HG03139 (cell line): ENCODE measurements at regions not wholly inside any gene's neighbourhood (a gene's known extent, or its start where the extent isn't known, plus 50 kb on each side); places are given as distances from the start of the nearest gene placed in this dataset.

ENCODE experiments used
- ATAC-seq: cut with Tn5 transposase; IDR thresholded peaks from one replicate; pipeline ENCODE4 v1.9.1; 2021; ENCODE audit not compliant: unreplicated experiment

DNA sequence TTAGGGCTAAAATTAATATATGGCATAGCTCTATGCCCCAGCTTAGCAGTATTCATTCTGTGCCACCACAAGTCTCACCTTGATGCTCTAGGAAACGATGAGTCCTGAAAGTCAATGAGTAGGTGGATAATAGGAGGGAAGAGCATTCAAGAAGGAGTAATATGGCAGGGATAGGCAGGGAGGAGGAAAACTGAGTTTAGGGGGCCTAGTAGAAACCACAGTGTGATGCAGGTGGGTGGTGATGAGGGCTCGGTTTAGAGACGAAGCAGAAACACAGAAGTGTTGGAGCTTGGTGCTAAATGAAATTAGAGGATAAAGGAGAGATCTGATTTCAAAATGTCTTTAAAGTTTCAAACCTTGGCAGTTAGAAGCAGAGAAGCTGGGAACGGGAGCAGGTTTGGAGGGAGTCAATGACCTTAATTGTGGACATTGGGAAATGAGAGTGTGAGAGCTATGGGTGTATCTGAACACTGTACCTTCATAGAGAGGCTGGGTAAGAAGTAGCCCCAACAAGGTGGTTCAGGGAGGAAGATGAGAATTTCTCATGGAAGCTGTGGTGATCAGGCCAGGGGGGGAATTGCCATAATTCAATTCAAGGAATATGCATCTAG lies 144.7 kb upstream of the CPSF6 start:
- no peak for ATAC-seq

DNA sequence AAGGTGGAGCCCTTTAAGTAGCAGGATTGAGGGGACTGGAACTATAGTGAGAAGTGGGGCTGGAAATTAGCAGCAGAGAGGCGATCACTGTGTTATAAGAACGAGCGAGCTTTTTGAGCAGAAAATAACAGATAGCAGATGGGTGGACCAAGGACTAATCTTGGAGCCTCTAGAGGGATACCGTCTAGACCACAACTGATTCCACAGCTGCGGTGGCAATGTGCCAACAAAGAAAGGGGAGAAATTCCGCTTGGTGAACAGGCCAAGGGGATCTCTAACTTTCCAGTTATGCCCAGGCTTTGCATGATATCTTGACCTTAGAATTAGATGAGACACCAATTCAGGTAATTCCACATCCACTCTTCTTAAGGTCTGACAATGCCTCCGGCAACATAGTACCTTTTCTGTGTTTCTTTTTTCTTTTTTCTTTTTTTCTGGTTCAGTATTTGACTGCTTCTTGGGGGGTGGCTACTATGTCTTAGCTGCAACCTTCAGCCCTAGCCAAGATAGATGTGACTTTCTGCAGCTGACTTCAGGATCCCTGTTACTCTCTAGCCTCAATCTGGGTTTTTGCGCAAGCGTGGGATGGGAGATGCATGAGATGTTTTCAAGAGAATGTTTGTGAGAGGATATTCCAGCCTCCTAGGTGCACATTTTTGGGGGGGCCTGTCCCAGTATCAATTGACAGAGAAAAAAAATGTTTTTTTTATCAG lies 143.4 kb upstream of the CPSF6 start:
- ATAC-seq: no peak

DNA sequence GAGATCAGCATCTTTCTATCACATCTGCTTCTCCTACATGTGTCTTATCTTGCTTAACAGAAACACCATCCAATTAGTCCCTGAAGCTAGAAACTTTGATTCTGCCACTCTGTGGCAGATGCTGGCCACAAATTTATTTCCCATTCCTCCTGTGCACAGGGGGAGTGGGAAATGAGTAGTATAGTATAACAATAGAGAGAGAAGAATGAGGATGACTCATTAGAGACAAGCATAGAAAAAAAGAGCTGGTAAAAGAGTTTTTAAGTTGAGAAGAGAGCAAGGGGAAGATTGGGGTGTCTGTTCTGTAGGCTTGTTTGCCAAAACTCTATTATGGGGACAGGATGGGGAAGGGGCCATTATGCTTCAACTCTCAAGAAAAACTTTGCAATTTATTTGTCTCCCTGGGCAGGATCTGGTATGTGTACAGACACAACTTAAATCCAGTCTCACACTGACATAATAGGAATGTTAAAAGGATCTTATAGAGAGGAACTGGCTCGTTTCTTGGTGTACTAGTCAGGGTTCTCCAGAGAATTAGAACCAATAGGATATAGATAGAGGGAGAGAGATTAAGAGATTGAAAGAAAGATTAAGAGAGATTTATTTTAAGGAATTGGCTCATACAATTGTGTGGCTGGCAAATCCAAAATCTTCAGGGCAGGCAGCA lies 142.6 kb upstream of the CPSF6 start:
- ATAC-seq: no peak

DNA sequence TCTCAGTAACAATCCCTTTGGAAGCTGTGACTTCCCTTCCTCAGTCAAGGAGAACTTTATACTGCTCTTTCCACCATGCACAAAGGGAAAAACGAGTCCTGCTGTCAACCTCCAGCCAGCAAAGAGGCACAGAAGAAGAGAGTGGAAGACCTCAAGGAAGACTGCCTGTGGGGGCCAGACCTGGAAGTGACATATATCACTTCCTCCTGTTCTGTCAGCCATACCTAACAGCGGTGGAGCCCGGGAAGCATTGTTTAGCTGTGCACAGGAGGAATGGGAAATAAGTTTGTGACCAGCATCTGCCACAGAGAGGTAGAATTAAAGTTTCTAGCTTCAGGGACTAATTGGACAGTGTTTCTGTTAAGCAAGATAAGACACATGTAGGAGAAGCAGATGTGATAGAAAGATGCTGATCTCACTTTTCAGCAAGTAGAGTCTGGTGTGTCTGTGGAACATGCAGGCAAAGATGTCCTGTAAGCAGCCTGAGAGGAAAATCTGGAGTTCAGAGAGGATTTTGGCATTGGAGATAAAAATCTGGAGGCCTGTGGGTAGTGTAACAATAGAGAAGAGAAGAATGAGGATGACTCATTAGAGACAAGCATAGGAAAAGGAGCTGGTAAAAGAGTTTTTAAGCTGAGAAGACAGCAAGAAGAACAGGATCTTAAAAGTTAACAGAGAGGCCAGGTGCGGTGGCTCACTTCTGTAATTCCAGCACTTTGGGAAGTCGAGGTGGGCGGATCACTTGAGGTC lies 141.6 kb upstream of the CPSF6 start:
- no peak for ATAC-seq

DNA sequence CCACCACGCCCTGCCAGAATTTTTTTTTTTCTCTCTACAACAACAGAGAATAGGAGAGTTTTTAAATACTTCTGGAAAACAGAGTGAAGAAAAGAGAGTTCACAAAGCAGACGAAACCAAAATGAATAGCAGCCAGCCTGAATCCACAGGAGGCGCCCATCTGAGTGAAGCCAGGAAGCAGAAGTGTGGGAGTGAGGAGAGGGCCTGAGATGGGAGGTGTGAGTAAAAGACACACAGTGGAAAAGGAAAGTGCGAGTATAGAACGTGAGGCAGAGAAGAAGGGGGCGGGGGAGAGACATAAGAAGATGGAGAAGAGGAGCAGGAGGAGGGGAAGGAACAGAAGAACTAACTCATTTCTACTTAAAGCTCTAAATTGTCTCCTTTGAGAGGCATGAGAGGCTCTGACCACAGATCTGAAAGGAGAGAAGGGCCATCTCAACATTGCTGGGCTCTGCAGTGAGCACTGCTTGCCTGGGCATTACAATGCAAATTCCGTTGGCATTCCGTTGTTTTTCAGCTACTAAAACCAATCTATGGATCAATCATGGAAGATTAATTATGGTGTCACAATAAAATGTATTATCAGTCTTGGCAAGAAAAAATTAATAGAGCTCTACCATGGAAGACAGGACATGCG lies 140.1 kb upstream of the CPSF6 start:
- ATAC-seq: no peak

DNA sequence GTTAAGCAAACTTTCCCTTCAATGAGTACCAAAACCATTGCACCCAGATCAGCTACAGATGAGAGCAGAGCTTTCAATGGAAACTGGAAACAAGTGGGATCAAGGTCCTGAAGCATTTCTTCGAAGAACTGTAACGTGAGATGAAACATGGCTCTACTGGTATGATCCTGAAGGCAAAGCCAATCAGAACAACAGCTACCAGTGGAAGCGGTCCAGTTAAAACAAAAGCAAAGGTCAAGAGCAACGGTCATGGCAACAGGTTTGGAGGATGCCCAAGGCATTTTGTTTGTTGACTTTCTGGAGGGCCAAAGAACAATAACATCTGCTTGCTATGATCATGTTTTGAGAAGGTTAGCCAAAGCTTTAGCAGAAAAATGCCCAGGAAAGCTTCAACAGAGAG lies 137.9 kb upstream of the CPSF6 start:
- no peak for ATAC-seq

DNA sequence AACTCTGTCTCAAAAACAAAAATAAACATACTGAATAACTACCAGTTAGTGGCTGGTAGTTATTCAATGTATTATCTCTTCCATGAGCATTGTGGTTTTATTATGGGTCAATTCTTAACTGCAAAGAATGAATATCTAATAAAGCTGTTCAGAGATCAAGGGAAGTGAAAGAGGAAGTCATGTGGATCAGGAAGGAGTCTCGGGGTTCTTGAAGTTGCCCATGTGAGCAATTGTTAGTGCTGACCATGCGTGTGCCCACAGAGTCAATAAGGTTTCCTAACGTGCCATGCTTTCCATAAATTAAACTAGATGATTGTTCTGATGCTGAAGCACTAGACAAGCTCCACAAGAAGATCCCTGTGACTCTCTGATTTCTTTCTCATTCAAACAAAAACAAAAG lies 136.5 kb upstream of the CPSF6 start:
- ATAC-seq: no peak

DNA sequence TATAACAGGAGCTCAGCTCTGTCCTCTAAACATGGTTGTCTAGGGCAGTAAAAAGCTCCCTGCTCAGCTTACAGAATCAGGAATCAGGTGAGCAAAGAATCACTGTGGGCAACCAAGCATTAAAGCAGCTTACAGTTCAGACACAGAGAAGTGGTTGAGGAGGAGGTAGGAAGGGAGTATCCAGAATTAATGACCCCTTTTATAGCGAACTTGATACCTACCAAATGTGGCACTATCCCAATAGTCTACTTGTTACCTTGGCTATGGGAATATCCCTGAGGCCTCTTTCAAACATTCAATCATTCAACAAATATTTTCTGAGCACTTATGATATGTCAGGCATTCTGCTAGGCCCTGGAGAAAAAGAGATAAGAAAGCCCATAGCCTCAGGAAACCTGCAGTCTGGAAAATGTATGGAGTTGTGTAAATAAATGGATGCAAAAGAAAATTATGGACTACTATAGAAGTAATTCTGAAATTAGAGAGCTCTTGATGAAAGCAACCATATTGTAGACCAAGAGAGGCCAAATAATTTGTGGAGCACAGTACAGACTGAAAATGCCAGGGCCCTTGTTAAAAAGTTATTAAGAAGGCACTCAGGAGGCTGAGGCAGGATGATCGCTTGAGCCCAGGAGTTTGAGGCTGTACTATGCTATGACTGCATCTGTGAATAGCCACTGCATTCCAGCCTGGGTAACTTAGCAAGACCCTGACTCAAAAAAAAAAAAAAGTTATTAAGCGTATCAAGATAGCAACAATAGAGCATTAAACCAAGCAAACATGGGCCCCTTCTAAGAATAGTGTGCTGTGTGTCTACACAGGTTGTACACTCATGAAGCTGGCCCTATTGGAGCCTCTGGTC lies 134.0 kb upstream of the CPSF6 start:
- ATAC-seq: no peak

DNA sequence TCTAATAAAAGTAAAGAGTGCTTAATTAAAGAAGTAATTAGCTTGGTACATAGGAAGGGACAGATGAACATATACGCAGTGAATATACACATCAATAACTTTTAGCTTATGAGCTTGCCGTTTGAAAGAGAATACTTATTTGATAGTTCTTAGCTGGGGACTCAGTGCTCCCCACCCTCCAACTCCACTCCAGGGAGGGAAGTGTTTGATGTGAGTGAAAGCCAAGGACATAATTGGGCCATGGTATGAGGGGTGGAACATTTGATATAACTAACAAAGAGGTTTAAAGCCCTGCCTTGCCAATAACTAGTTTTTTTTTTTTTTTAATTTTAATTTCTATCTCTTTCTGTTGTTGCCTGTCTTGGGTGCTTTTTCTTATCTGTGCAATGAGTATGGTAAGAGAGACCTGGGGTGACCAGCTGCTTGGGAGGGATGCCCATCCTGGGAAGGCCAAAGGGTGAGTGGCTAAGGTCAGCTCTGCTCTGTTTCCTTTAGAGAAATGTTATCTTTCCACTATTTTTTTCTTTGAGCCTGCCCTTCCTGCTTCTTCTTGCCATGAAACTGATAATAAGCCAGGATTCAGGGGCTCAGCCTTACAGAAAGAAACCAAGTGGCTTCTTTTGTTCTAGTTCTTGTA lies 132.8 kb upstream of the CPSF6 start:
- no peak for ATAC-seq

DNA sequence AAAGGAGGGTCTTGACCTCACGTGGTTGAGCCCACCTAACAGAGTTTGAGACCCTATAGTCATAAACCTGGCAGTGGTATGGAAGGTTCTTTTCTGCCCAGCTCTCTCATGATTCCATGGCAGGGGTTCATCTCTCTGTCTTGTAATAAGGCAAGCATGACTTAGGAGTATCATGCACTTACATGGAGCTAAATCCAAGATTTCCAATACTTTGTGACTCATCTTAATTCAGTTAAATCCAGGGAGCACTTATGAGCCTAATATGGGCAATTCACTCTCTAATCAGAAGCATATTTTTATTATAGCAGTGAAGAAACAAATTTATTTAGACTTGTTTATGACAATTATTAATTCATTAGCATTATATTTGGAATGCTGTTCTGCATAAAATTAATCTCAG lies 131.8 kb upstream of the CPSF6 start:
- ATAC-seq: no peak

DNA sequence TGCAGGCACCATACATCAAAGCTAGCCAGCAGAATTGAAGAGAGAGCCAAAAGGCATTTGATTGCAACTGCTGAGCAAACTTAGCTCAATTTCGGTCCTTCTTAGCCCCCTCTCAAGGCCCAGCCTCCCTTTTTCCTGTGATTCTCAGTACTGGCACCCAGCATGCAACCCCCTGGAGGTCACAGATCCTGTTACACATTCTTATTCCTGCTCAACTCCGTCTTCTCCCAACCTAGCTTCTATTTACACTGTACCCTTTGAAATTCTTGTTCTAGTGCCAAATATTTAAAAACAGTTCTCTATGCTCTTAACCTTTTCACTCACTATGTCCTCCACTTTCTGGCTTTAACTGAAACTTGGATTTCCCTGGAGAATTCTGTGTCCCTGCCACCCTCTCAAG lies 131.3 kb upstream of the CPSF6 start:
- no peak for ATAC-seq

DNA sequence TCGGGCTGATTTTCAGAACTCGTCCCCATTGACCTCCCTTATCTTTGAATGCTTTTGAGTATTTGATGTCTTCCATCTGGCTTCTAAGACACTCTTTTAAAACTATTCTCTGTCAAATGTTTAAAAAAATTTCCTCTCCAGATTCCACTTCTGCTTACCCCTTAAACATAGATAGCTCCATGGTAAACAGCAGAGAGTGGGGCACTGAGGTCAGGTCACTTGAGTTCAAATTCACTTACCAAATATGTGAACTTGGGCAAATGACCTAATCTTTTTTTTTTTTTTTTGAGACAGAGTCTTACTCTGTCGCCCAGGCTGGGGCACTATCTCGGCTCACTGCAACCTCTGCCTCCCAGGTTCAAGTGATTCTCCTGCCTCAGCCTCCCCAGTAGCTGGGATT lies 126.8 kb upstream of the CPSF6 start:
- ATAC-seq: no peak

DNA sequence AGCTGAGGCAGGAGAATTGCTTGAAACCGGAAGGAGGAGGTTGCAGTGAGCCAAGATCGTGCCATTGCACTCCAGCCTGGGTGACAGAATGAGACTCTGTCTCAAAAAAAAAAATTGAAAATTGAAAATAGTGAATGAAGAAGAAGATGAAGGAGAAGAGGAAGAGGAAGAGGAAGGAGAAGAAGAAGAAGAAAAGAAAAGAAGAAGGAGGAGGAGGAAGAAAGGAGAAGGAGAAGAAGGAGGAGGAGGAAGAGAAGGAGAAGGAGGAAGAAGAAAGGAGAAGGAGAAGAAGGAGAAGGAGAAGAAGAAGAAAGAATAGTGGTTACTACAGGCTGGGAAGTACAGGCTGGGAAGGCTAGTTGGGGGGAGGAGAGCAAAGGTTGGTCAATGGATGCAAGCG lies 124.3 kb upstream of the CPSF6 start:
- ATAC-seq: no peak

DNA sequence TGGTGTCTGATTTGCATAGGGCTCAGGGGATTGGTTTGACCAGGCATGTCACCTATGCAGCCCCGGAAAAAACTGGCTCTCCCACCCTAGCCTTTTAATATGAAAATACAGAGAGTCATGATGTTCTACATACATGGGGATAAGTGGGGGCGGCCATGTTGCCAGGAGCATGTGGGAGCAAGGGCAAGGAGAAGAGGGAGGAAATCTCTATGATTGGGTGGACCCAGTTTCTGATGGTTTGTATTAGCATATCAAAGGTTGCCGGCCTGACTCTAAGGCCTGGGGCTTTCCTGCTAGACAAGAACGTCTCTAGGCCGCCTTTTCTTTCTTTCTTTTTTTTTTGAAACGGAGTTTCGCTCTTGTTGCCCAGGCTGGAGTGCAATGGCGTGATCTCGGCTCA lies 123.4 kb upstream of the CPSF6 start:
- no peak for ATAC-seq

DNA sequence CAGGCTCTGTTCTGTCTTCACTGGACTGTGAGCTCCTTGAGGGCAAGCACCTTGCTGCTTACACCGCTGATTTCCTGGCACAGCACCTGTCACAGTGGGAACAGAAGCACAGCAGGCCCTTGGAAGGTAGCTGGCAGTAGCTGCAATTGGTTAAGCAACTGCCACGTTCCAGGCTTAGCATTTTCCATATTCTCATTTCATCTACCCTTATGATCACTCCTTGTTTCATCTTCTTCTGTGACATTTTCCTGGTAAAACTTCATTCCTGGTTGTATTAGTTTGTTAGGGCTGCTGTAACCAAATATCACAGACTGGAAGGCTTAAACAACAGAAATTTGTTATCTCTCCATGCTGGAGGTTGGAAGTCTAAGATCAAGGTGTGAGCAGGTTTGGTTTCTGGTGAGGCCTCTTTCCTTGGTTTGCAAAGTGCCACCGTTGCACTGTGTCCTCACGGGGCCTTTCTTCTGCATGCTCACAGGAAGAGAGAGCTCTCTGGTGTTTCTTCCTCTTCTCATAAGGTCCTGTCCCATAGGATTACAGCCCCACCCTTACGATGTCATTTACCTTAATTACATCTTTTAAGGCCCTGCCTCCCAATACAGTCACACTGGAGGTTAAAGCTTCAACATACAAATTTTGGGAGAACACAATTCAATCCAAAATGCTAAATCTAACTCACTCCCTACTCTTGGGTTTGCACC lies 121.7 kb upstream of the CPSF6 start:
- no peak for ATAC-seq

DNA sequence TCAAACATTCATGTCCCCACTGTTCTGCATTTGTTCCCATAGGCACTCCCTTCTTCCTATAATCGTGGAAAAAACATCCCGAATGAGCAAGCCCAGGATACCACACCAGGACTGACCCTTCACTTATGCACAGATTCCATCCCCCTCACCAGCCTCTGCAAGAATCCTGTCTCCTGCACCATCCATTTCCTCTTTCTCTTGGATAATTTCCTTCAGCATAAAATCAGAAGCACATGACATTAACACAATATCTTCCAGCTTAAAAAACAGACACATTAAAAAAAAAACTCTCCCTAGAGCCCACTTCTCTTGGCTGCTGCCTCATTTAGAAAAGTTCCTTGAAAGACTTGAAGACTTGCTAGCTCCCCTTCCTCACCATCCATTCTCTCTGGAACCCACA lies 120.9 kb upstream of the CPSF6 start:
- ATAC-seq: no peak

DNA sequence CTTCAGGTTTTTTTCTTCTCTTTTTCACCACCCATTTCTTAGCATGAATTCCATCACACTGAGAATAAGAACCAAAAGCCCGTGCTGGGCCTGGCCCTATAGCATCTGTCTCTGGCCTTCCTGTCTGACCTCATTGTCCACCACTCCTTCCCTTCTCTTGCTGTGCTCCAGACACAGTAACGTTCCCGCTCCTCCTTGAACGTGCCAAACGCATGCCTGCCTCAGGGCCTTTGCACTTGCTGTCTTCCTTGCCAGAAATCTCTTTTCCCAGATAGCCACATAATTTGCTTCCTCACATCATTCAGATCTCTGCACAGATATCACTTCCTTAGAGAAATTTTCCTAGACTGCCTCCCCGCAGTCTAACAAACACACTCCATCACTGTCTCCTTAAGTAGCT lies 119.6 kb upstream of the CPSF6 start:
- no peak for ATAC-seq

DNA sequence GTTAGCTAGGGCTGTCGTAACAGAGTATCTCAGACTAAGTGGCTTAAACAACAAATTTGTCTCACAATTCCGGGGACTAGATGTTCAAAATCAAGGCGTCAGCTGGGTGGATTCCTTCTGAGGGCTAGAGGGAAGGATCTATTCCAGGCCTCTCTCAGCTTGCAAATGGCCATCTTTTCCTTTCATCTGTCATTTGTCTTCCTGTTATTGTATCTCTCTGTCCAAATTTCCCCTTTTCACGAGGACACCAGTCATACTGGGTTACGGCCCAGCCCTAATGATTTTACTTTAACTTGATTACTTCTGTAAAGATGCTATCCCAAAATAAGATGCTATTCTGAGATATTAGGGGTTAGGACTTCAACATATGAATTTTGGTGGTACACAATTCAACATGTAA lies 119.0 kb upstream of the CPSF6 start:
- no peak for ATAC-seq

DNA sequence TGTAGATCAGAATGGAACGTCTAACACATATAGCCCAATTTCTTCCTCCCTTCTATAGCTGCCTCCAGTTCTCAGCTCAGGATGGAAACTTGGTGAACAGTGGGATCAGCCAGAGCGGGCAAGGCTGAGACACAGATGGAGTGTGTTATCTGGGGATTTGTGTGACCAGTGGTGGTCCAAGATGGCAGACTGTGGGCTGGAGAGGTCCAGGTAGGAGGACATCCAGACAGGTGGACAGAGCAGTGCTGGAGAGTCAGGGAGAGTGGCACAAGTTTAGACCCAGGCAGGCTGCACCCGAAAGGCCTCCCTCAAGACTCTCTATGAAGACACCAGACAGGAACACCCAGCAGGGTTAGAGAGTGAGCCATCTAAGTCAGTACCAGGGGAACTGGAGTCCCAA lies 116.1 kb upstream of the CPSF6 start:
- no peak for ATAC-seq
